A673 (cell line): ENCODE measurements at regions not wholly inside any gene's neighbourhood (a gene's known extent, or its start where the extent isn't known, plus 50 kb on each side); places are given as distances from the start of the nearest gene placed in this dataset.

ENCODE experiments used
- BruUV-seq: library from RNA; stranded (reverse); fragments of 400-500 nt; replicated peaks from 2 replicates; lab custom pipeline; 2021; lab: Mats Ljungman, UMichigan
- CTCF ChIA-PET: fragments of 300-600 bp; sonication (Branson Sonifier 250); formaldehyde crosslinking; loops from one replicate; lab custom pipeline; 2022; ENCODE audit warnings: antibody characterized with exemption; lab: Charles Lee
- POLR2A ChIA-PET: fragments of 300-600 bp; sonication (Branson Sonifier 250); formaldehyde crosslinking; loops from one replicate; lab custom pipeline; 2022; ENCODE audit warnings: antibody characterized with exemption; ENCODE audit not compliant: low non-redundant PET; lab: Charles Lee
- DNase-seq: peaks from one replicate; pipeline ENCODE4 v3.0.0-alpha.2; 2015; ENCODE audit warnings: low spot score
- H3K27ac ChIP-seq: fragments of 200-600 bp; sonication (generic); 2 replicates; pipeline ENCODE4 v1.5.1; 2016; ENCODE audit warnings: mixed run types, low read depth, mild to moderate bottlenecking, mixed read lengths, antibody characterized with exemption, low read length; ENCODE audit not compliant: poor library complexity, severe bottlenecking
- H3K27me3 ChIP-seq: fragments of 200-600 bp; sonication (generic); replicated peaks from 2 replicates; pipeline ENCODE4 v1.6.1; 2017; ENCODE audit warnings: mixed run types, low read depth, mild to moderate bottlenecking, mixed read lengths, antibody characterized with exemption, low read length; ENCODE audit not compliant: insufficient read depth, poor library complexity
- H3K36me3 ChIP-seq: fragments of 200-600 bp; sonication (generic); 2 replicates; pipeline ENCODE4 v1.6.1; 2016; ENCODE audit warnings: mixed run types, mild to moderate bottlenecking, mixed read lengths, antibody characterized with exemption, low read length; ENCODE audit not compliant: insufficient read depth, poor library complexity, severe bottlenecking
- H3K4me1 ChIP-seq: fragments of 200-600 bp; sonication (generic); 2 replicates; pipeline ENCODE4 v1.6.1; 2017; ENCODE audit warnings: mixed run types, mild to moderate bottlenecking, mixed read lengths, antibody characterized with exemption, low read length; ENCODE audit not compliant: insufficient read depth, poor library complexity, severe bottlenecking
- H3K4me3 ChIP-seq: fragments of 200-600 bp; sonication (generic); 2 replicates; pipeline ENCODE4 v1.5.1; 2016; ENCODE audit warnings: low read depth, mixed run types, mild to moderate bottlenecking, mixed read lengths, low read length; ENCODE audit not compliant: poor library complexity, severe bottlenecking
- H3K9me3 ChIP-seq: fragments of 200-600 bp; sonication (generic); 2 replicates; pipeline ENCODE4 v1.6.1; 2016; ENCODE audit warnings: mixed run types, low read depth, mild to moderate bottlenecking, mixed read lengths, antibody characterized with exemption, low read length; ENCODE audit not compliant: poor library complexity, severe bottlenecking
- EZH2 ChIP-seq: fragments of 200-600 bp; sonication (generic); IDR thresholded peaks from 2 replicates; pipeline ENCODE4 v1.6.1; 2017; ENCODE audit warnings: borderline replicate concordance, low read depth, mild to moderate bottlenecking, mixed read lengths, antibody characterized with exemption, low read length; ENCODE audit not compliant: poor library complexity, severe bottlenecking
- intact Hi-C: fragments of 100-400 bp; cut with micrococcal nuclease; formaldehyde crosslinking; loops from one replicate; pipeline ENCODE4 v1.10.0; 2022; ENCODE audit not compliant: unreplicated experiment
- TF ChIP-seq, protein P1 (sequence below): fragments of 300-800, 200-600 bp; sonication (generic); conservative IDR thresholded peaks from 2 replicates; pipeline ENCODE4 v1.5.1; 2017; ENCODE audit warnings: low read depth, mild to moderate bottlenecking, antibody characterized with exemption, low read length, moderate library complexity, mixed read lengths

- CTCF ChIA-PET: no interaction called here
- POLR2A ChIA-PET: no interaction called here
- intact Hi-C loops: no loop called here
- Histone ChIP-seq H3K27me3 (peaks cover 4% of the 10 kb centered on the region), H3K27ac (no peak overlapping the region), H3K9me3 (no peaks in the 10 kb centered on the region), H3K4me3 (no peak overlapping the region), H3K36me3 (no peaks in the 10 kb centered on the region), H3K4me1 (no peaks in the 10 kb centered on the region)
- no peak for TF ChIP-seq EZH2
- TF ChIP-seq, protein P1, sequence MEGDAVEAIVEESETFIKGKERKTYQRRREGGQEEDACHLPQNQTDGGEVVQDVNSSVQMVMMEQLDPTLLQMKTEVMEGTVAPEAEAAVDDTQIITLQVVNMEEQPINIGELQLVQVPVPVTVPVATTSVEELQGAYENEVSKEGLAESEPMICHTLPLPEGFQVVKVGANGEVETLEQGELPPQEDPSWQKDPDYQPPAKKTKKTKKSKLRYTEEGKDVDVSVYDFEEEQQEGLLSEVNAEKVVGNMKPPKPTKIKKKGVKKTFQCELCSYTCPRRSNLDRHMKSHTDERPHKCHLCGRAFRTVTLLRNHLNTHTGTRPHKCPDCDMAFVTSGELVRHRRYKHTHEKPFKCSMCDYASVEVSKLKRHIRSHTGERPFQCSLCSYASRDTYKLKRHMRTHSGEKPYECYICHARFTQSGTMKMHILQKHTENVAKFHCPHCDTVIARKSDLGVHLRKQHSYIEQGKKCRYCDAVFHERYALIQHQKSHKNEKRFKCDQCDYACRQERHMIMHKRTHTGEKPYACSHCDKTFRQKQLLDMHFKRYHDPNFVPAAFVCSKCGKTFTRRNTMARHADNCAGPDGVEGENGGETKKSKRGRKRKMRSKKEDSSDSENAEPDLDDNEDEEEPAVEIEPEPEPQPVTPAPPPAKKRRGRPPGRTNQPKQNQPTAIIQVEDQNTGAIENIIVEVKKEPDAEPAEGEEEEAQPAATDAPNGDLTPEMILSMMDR: no peak
- no peak for DNase-seq
- no TSS peak for BruUV-seq
Observed at GRCh38 chr2:17106418-17106817, 411.8 kb downstream of the RAD51AP2 start.

DNA sequence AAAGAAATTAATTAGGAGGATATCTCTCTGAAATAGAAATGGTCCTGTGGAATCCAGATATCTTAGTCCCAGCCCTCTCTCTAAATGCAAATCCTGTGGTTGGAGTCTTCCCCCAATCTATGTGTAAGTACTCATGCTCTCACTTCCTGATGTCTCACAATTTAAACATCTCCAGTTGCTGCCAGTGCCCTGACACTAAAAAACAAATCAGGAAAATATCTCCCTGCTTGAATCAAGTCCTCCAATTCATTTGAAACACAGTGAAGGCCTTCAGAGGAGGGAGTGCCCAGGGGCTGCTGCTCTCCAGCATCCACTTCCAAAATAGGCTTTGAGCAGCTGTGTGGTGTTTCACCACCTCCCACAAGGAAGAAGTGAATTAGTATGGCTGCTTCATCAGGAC, 413.8 kb downstream of the RAD51AP2 start:
- DNase-seq: no peak
- ChIA-PET CTCF (no interaction called here), POLR2A (no interaction called here)
- Histone ChIP-seq H3K4me3 (no peak overlapping the region), H3K9me3 (no peaks in the 10 kb centered on the region), H3K27me3 (no peaks in the 10 kb centered on the region), H3K36me3 (no peaks in the 10 kb centered on the region), H3K27ac (no peak overlapping the region), H3K4me1 (no peaks in the 10 kb centered on the region)
- TF ChIP-seq, protein P1: no peak
- no peak for TF ChIP-seq EZH2
- no TSS peak for BruUV-seq
- intact Hi-C loops: no loop called here

GRCh38 chr2:17101596-17101995, 416.6 kb downstream of the RAD51AP2 start:
- TF ChIP-seq EZH2: no peak
- TF ChIP-seq, protein P1: no peak
- H3K27me3 ChIP-seq: no peaks in the 10 kb centered on the region
- no peak overlapping the region for H3K27ac ChIP-seq
- no peak for DNase-seq
- no peak overlapping the region for H3K4me3 ChIP-seq
- no peaks in the 10 kb centered on the region for H3K36me3 ChIP-seq
- ChIA-PET CTCF (no interaction called here), POLR2A (no interaction called here)
- H3K9me3 ChIP-seq: no peaks in the 10 kb centered on the region
- no TSS peak for BruUV-seq
- no peaks in the 10 kb centered on the region for H3K4me1 ChIP-seq
- intact Hi-C loops: no loop called here
